K562 (cell line): ENCODE measurements at regions not wholly inside any gene's neighbourhood (a gene's known extent, or its start where the extent isn't known, plus 50 kb on each side); places are given as distances from the start of the nearest gene placed in this dataset.

Source experiments
- CBFA2T3 ChIP-seq: fragments of 450-650 bp; IDR thresholded peaks from 2 replicates; pipeline ENCODE4 v1.6.1; 2017
- KLF10 ChIP-seq: fragments of 250-450 bp; sonication (Bioruptor Pico); IDR thresholded peaks from 2 replicates; pipeline ENCODE4 v1.6.1; 2021; ENCODE audit warnings: matching md5 sums
- NCOA2 ChIP-seq, 2 experiments: fragments of 450-650 bp; IDR thresholded peaks; 2 replicates each; pipeline ENCODE4 v1.6.1; 2018; ENCODE audit warnings: mild to moderate bottlenecking in 2 of 2, moderate library complexity in 1 of 2; ENCODE audit not compliant: partially characterized antibody in 2 of 2
- NFATC3 ChIP-seq: fragments of 450-650 bp; IDR thresholded peaks from 2 replicates; pipeline ENCODE4 v1.6.1; 2017; ENCODE audit warnings: mild to moderate bottlenecking
- NR2C2 ChIP-seq, 2 experiments: fragments of 200-800 bp in 1 of 2; sonication (Bioruptor generic) in 1 of 2; sonication (generic) in 1 of 2; formaldehyde crosslinking in 1 of 2; IDR thresholded peaks; 2 replicates each; pipeline versions ENCODE4 v1.6.1 to v1.8.0; 2016 to 2022; ENCODE audit warnings: mild to moderate bottlenecking in 1 of 2, missing compliant biosample characterization in 1 of 2, missing genetic modification characterization in 1 of 2, missing genetic modification reagents in 1 of 2
- PCBP2 ChIP-seq: fragments of 200-400 bp; formaldehyde crosslinking; IDR thresholded peaks from 2 replicates; pipeline ENCODE4 v1.6.1; 2018; ENCODE audit warnings: low read length, low read depth, mild to moderate bottlenecking, moderate library complexity; ENCODE audit not compliant: poor library complexity, severe bottlenecking
- PTBP1 ChIP-seq: fragments of 200-400 bp; formaldehyde crosslinking; IDR thresholded peaks from 2 replicates; pipeline ENCODE4 v1.6.1; 2017; ENCODE audit warnings: low read depth, low read length
- ZBTB8A ChIP-seq: fragments of 450-650 bp; IDR thresholded peaks from 2 replicates; pipeline ENCODE4 v1.6.1; 2018; ENCODE audit warnings: mild to moderate bottlenecking, moderate library complexity; ENCODE audit not compliant: partially characterized antibody
- ZNF239 ChIP-seq: fragments of 250-450 bp; sonication (Bioruptor Pico); IDR thresholded peaks from 2 replicates; pipeline ENCODE4 v1.4.0; 2020; ENCODE audit warnings: mild to moderate bottlenecking
- ZNF24 ChIP-seq: fragments of 450-650 bp; IDR thresholded peaks from 2 replicates; pipeline ENCODE4 v1.6.1; 2016
- ZNF586 ChIP-seq: fragments of 450-650 bp; formaldehyde crosslinking; conservative IDR thresholded peaks from 2 replicates; pipeline ENCODE4 v1.4.0; 2020; ENCODE audit warnings: mild to moderate bottlenecking, moderate library complexity
- TF ChIP-seq, protein P1 (sequence below): sonication (generic); formaldehyde crosslinking; IDR thresholded peaks from 2 replicates; pipeline ENCODE4 v1.8.1; 2022; ENCODE audit warnings: missing genetic modification reagents
- TF ChIP-seq, protein P2 (sequence below): sonication (generic); formaldehyde crosslinking; IDR thresholded peaks from 2 replicates; pipeline ENCODE4 v1.8.0; 2022; ENCODE audit warnings: mild to moderate bottlenecking, low read depth, missing genetic modification reagents

DNA sequence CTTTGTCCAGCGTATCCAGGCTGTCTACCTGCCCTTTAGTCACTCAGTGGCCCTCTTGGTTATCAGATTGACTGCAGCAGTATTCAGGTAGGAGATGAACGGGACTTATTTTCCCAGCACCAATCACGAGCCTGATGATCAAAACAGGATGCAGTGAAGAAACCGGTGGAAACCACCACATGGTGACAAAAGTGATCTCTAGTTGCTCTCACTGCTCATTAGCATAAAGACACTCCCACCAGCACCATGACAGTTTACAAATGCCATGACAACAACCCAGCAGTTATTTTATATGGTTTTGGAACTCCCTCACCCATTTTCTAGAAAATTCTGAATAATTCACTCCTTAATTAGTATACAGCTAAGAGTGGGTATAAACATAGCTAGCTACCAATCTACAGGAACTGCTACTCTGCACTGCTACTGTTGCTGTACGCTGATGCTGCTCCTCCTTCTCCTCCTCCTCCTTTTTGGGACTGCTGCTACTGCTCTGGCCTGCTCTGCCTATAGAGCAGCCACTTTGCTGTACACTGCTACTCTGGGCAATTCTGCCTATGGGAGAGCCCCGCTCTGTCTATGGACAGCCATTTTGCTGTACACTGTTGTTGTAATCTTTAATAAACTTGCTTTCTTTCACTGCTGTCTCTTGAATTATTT lies 142.5 kb upstream of the SSTR1 start (continued):
- no peak for TF ChIP-seq NFATC3
- TF ChIP-seq ZBTB8A: no peak
- no peak for TF ChIP-seq PCBP2
- TF ChIP-seq CBFA2T3: no peak
- no peak for TF ChIP-seq NR2C2 (CRISPR knock-in tag; IDR thresholded peaks at IDR 0.05)
- TF ChIP-seq NR2C2 (tag; IDR thresholded peaks at IDR 0.05): no peak
- no peak for TF ChIP-seq PTBP1
- TF ChIP-seq NCOA2 (IDR thresholded peaks at IDR 0.05; ENCODE audit: partially characterized antibody in 2 of 2): no peak
- TF ChIP-seq KLF10 (CRISPR knock-in tag): no peak
- no peak for TF ChIP-seq ZNF239 (CRISPR knock-in tag)
- TF ChIP-seq, protein P1, sequence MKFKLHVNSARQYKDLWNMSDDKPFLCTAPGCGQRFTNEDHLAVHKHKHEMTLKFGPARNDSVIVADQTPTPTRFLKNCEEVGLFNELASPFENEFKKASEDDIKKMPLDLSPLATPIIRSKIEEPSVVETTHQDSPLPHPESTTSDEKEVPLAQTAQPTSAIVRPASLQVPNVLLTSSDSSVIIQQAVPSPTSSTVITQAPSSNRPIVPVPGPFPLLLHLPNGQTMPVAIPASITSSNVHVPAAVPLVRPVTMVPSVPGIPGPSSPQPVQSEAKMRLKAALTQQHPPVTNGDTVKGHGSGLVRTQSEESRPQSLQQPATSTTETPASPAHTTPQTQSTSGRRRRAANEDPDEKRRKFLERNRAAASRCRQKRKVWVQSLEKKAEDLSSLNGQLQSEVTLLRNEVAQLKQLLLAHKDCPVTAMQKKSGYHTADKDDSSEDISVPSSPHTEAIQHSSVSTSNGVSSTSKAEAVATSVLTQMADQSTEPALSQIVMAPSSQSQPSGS (CRISPR knock-in tag): no peak
- TF ChIP-seq, protein P2, sequence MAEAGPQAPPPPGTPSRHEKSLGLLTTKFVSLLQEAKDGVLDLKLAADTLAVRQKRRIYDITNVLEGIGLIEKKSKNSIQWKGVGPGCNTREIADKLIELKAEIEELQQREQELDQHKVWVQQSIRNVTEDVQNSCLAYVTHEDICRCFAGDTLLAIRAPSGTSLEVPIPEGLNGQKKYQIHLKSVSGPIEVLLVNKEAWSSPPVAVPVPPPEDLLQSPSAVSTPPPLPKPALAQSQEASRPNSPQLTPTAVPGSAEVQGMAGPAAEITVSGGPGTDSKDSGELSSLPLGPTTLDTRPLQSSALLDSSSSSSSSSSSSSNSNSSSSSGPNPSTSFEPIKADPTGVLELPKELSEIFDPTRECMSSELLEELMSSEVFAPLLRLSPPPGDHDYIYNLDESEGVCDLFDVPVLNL (CRISPR knock-in tag): no peak
- no peak for TF ChIP-seq ZNF24
- no peak for TF ChIP-seq ZNF586 (CRISPR knock-in tag)
